ENCODE measurements at regions not wholly inside any gene's neighbourhood (a gene's known extent, or its start where the extent isn't known, plus 50 kb on each side); places are given as distances from the start of the nearest gene placed in this dataset.
"Not testable (repeated sequence)": the region's sequence is repeated elsewhere in the genome, so short reads cannot be mapped to it uniquely, and the experiment has no call there.

- TF ChIP-seq ZNF704 (tag by site-specific recombination; IDR thresholded peaks at IDR 0.05) (no peak), GLI4 (tag by site-specific recombination; IDR thresholded peaks at IDR 0.05) (no peak), GLIS1 (tag by site-specific recombination; IDR thresholded peaks at IDR 0.05) (peak; percentile 89), ZNF248 (tag by site-specific recombination; IDR thresholded peaks at IDR 0.05) (no peak)
Observed at GRCh38 chr15:77862651-77863104, 214.8 kb downstream of the TBC1D2B start (continued).

GRCh38 chr15:77861997-77862635 lies 215.4 kb downstream of the TBC1D2B start:
- POLR2A ChIA-PET; H3K4me3 ChIP-seq (ENCODE audit: low read depth, low read length); H3K36me3 ChIP-seq (ENCODE audit: control insufficient read depth in 2 of 2, insufficient read depth in 1 of 2, low read length in 2 of 2); H3K9me3 ChIP-seq (ENCODE audit: control insufficient read depth, insufficient read depth, low read depth, low read length); H3K27ac ChIP-seq (ENCODE audit: extremely low read depth, low read depth, low read length); H3K4me1 ChIP-seq (ENCODE audit: control insufficient read depth, insufficient read depth, low read length): not testable (repeated sequence)
- CTCF ChIA-PET, result interaction anchor here (0.5 to 1.6 kb wide), 2 partner anchors 13 to 38 kb away, joined by 3 to 5 read pairs; no protein-coding TSS in a partner anchor
- peak; percentile 99 for TF ChIP-seq GLIS1 (tag by site-specific recombination; IDR thresholded peaks at IDR 0.05)

- H3K27ac ChIP-seq (ENCODE audit: extremely low read depth, low read depth, low read length), result no peak overlapping the region
- no peaks in the 10 kb centered on the region for H3K9me3 ChIP-seq (ENCODE audit: control insufficient read depth, insufficient read depth, low read depth, low read length)
- TF ChIP-seq ZNF175 (tag by site-specific recombination; IDR thresholded peaks at IDR 0.05) (no peak), ZNF354C (tag by site-specific recombination; IDR thresholded peaks at IDR 0.05; ENCODE audit: borderline replicate concordance, low read depth) (no peak)
- H3K36me3 ChIP-seq (ENCODE audit: control insufficient read depth in 2 of 2, insufficient read depth in 1 of 2, low read length in 2 of 2), result no peaks in the 10 kb centered on the region
- H3K4me1 ChIP-seq (ENCODE audit: control insufficient read depth, insufficient read depth, low read length), result no peaks in the 10 kb centered on the region
- CTCF ChIA-PET, result interaction anchor here (0.6 kb wide), 1 partner anchor 50 kb away, joined by 3 read pairs; no protein-coding TSS in a partner anchor
- POLR2A ChIA-PET, result no interaction called here
- no peak overlapping the region for H3K4me3 ChIP-seq (ENCODE audit: low read depth, low read length)
Observed at GRCh38 chr15:77860071-77860691, 217.3 kb downstream of the TBC1D2B start.

- ChIA-PET CTCF (interaction anchor here (0.6 kb wide), 1 partner anchor 51 kb away, joined by 3 read pairs; no protein-coding TSS in a partner anchor), POLR2A (no interaction called here)
- H3K4me1 ChIP-seq (ENCODE audit: control insufficient read depth, insufficient read depth, low read length), result no peaks in the 10 kb centered on the region
- no peak overlapping the region for H3K4me3 ChIP-seq (ENCODE audit: low read depth, low read length)
- TF ChIP-seq ZNF223 (tag by site-specific recombination; IDR thresholded peaks at IDR 0.05), result no peak
- 0 out of 2 replicates have a peak, but pooled peaks have one; percentile 11 for TF ChIP-seq SP3 (tag by site-specific recombination; IDR thresholded peaks at IDR 0.05)
- peak; percentile 52 for TF ChIP-seq GLIS1 (tag by site-specific recombination; IDR thresholded peaks at IDR 0.05)
- no peaks in the 10 kb centered on the region for H3K9me3 ChIP-seq (ENCODE audit: control insufficient read depth, insufficient read depth, low read depth, low read length)
- no peak overlapping the region for H3K27ac ChIP-seq (ENCODE audit: extremely low read depth, low read depth, low read length)
- no peaks in the 10 kb centered on the region for H3K36me3 ChIP-seq (ENCODE audit: control insufficient read depth in 2 of 2, insufficient read depth in 1 of 2, low read length in 2 of 2)
Observed at GRCh38 chr15:77859491-77860060, 217.9 kb downstream of the TBC1D2B start.

GRCh38 chr15:77858792-77859490 lies 218.6 kb downstream of the TBC1D2B start:
- ChIA-PET CTCF (interaction anchor here (0.9 to 1.5 kb wide), 2 partner anchors 12 to 226 kb away, joined by 3 to 4 read pairs; partner anchors contain the start of gene LINGO1), POLR2A (no interaction called here)
- H3K9me3 ChIP-seq (ENCODE audit: control insufficient read depth, insufficient read depth, low read depth, low read length), result no peaks in the 10 kb centered on the region
- H3K4me3 ChIP-seq (ENCODE audit: low read depth, low read length), result no peak overlapping the region
- no peaks in the 10 kb centered on the region for H3K36me3 ChIP-seq (ENCODE audit: control insufficient read depth in 2 of 2, insufficient read depth in 1 of 2, low read length in 2 of 2)
- no peak overlapping the region for H3K27ac ChIP-seq (ENCODE audit: extremely low read depth, low read depth, low read length)
- H3K4me1 ChIP-seq (ENCODE audit: control insufficient read depth, insufficient read depth, low read length), result no peaks in the 10 kb centered on the region
- peak; percentile 58 for TF ChIP-seq PRDM10 (tag by site-specific recombination; IDR thresholded peaks at IDR 0.05)
- TF ChIP-seq ZNF621 (tag by site-specific recombination; IDR thresholded peaks at IDR 0.05), result no peak
- TF ChIP-seq ZNF133 (tag by site-specific recombination; IDR thresholded peaks at IDR 0.05), result no peak
- no peak for TF ChIP-seq IKZF3 (tag by site-specific recombination; IDR thresholded peaks at IDR 0.05)
- TF ChIP-seq OVOL3 (tag by site-specific recombination; IDR thresholded peaks at IDR 0.05), result no peak
- TF ChIP-seq OSR2 (tag by site-specific recombination; IDR thresholded peaks at IDR 0.05), result no peak
- TF ChIP-seq GLI4 (tag by site-specific recombination; IDR thresholded peaks at IDR 0.05), result no peak
- TF ChIP-seq ZNF132 (tag by site-specific recombination; IDR thresholded peaks at IDR 0.05; ENCODE audit: borderline replicate concordance), result no peak
- TF ChIP-seq ZNF837 (tag by site-specific recombination; IDR thresholded peaks at IDR 0.05), result no peak

All from HEK293 (cell line).